ENCODE measurements at regions not wholly inside any gene's neighbourhood (a gene's known extent, or its start where the extent isn't known, plus 50 kb on each side); places are given as distances from the start of the nearest gene placed in this dataset.
"Not testable (repeated sequence)": the region's sequence is repeated elsewhere in the genome, so short reads cannot be mapped to it uniquely, and the experiment has no call there.

DNA sequence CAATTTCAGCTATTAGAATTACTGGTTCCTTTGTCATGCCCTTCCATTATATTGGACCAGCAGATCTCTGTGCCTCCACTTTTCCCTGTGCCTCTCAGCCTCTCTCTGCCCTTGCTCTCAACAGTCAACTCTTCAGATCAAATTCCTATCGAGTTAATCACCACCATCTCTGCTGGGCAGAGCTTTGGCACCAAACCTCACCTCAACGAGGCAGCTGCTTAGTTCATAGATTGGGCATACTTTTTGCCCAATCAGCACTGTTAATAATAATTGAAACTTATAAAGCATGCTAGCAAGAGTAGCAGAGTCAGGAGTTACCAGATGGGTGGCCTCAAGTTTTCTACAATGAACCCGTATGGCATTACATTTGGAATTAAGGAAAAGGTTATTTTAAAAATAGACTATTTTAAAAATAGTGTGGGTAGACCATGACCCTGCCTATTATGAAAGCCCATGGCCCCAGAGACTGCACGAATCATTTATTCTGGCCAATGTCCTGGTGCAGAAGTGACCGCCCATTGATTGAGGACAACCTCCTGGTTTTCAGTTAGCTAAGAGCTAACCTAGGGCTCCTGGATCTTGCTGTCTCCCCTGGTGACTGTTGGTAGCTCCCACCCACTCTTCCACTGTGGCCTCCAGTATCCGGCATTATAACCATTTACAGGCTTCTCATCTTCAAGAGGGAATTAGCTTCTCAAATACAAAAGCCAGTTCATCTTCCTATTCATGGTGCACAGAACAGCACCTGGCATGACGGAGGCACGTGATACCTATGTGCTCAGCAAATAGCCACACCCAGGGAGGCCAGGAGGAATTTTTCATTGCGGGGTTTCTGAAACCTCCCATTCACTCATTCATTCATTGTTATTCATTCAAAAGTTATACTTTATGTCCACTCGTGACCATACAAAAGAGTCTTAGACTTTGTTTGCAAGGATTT is 265.4 kb downstream of the INHBA start:
- no peak for DNase-seq (ENCODE audit: extremely low spot score)
- 75% methylated on average over 10 of the region's 10 CpGs for WGBS
- intact Hi-C loops (cut with DNase I), result no loop called here
- Histone ChIP-seq H3K27ac (replicated peaks in 1 of 4) (no peak overlapping the region), H3K4me1 (peaks cover 0 to 6% (median 0%) of the 10 kb centered on the region in 4 donors), H3K36me3 (no peaks in the 10 kb centered on the region), H3K9me3 (no peaks in the 10 kb centered on the region), H3K4me3 (no peak overlapping the region), H3K27me3 (no peaks in the 10 kb centered on the region)
- no peak for TF ChIP-seq CTCF (IDR thresholded peaks at IDR 0.05)
- no peak for TF ChIP-seq POLR2A (IDR thresholded peaks at IDR 0.05; ENCODE audit: low read depth)
- TF ChIP-seq EP300 (IDR thresholded peaks at IDR 0.05), result no peak
- no peak for TF ChIP-seq POLR2AphosphoS5 (IDR thresholded peaks at IDR 0.05)

GRCh38 chr7:41436139-41436538 is 266.8 kb downstream of the INHBA start:
- intact Hi-C loops (cut with DNase I), result no loop called here
- WGBS, result 98% methylated on average over 3 of the region's 3 CpGs
- peaks cover 0 to 6% (median 0%) of the 10 kb centered on the region in 4 donors for H3K4me1 ChIP-seq
- no peak for DNase-seq (ENCODE audit: extremely low spot score)
- no peak overlapping the region for H3K4me3 ChIP-seq
- H3K36me3 ChIP-seq, result no peaks in the 10 kb centered on the region
- H3K9me3 ChIP-seq, result no peaks in the 10 kb centered on the region
- H3K27ac ChIP-seq (replicated peaks in 1 of 4), result no peak overlapping the region
- H3K27me3 ChIP-seq, result no peaks in the 10 kb centered on the region
- no peak for TF ChIP-seq POLR2A (IDR thresholded peaks at IDR 0.05; ENCODE audit: low read depth)
- TF ChIP-seq POLR2AphosphoS5 (IDR thresholded peaks at IDR 0.05), result no peak
- TF ChIP-seq CTCF (IDR thresholded peaks at IDR 0.05), result no peak
- TF ChIP-seq EP300 (IDR thresholded peaks at IDR 0.05), result no peak

DNA sequence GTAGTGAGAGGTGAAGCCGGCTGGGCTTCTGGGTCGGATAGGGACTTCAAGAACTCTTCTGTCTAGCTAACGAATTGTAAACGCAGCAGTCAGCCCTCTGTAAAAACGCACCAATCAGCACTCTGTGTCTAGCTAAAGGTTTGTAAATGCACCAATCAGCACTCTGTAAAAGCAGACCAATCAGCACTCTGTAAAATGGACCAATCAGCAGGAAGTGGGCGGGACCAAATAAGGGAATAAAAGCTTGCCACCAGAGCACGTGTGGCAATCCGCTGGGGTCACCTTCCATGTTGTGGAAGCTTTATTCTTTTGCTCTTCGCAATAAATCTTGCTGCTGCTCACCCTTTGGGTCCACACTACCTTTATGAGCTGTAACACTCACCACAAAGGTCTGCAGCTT is 267.9 kb downstream of the INHBA start:
- H3K36me3 ChIP-seq; H3K4me1 ChIP-seq; intact Hi-C loops (cut with DNase I); DNase-seq (ENCODE audit: extremely low spot score); H3K27ac ChIP-seq (replicated peaks in 1 of 4); H3K4me3 ChIP-seq; H3K9me3 ChIP-seq; H3K27me3 ChIP-seq: not testable (repeated sequence)
- WGBS, result 87% methylated on average over 9 of the region's 9 CpGs

- H3K4me3 ChIP-seq, result no peak overlapping the region
- WGBS, result 88% methylated on average over 3 of the region's 3 CpGs
- intact Hi-C loops (cut with DNase I), result no loop called here
- H3K36me3 ChIP-seq, result no peaks in the 10 kb centered on the region
- peaks cover 0 to 14% (median 5%) of the 10 kb centered on the region in 4 donors for H3K4me1 ChIP-seq
- H3K27ac ChIP-seq (replicated peaks in 1 of 4), result no peak overlapping the region
- no peaks in the 10 kb centered on the region for H3K27me3 ChIP-seq
- no peaks in the 10 kb centered on the region for H3K9me3 ChIP-seq
- no peak for TF ChIP-seq POLR2A (IDR thresholded peaks at IDR 0.05; ENCODE audit: low read depth)
- no peak for TF ChIP-seq EP300 (IDR thresholded peaks at IDR 0.05)
- TF ChIP-seq POLR2AphosphoS5 (IDR thresholded peaks at IDR 0.05), result no peak
- no peak for TF ChIP-seq CTCF (IDR thresholded peaks at IDR 0.05)
- DNase-seq (ENCODE audit: extremely low spot score), result no peak
Measured at GRCh38 chr7:41431671-41432070, 271.2 kb downstream of the INHBA start.

DNA sequence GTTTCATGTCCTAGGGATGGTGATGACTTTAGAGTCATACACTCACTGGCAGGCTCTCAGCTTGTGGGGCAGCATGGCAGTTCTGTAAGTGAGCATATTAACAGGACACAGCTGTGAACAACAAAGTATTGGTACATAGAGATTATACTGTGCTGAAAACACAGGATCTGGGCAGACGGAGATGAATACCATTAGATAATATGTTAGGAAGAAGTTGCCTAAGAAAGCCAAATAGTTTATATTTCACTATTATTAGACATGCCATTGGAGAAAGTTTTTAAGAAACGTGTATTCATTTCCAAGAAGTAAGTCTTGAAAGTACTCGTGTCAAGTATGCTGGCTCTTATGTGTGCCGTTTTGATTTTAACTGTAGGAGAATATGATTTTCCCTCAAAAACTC is 274.5 kb downstream of the INHBA start:
- peaks cover 0 to 14% (median 5%) of the 10 kb centered on the region in 4 donors for H3K4me1 ChIP-seq
- H3K27me3 ChIP-seq, result no peaks in the 10 kb centered on the region
- no peak overlapping the region for H3K4me3 ChIP-seq
- no peaks in the 10 kb centered on the region for H3K36me3 ChIP-seq
- no peak overlapping the region for H3K27ac ChIP-seq (replicated peaks in 1 of 4)
- no peak for DNase-seq (ENCODE audit: extremely low spot score)
- H3K9me3 ChIP-seq, result no peaks in the 10 kb centered on the region
- intact Hi-C loops (cut with DNase I), result no loop called here
- no peak for TF ChIP-seq POLR2A (IDR thresholded peaks at IDR 0.05; ENCODE audit: low read depth)
- TF ChIP-seq EP300 (IDR thresholded peaks at IDR 0.05), result no peak
- no peak for TF ChIP-seq POLR2AphosphoS5 (IDR thresholded peaks at IDR 0.05)
- TF ChIP-seq CTCF (IDR thresholded peaks at IDR 0.05), result no peak
- 26% methylated on average over 4 of the region's 4 CpGs for WGBS
